Cerebellar cortex (tissue), 1 donor: ENCODE measurements at regions not wholly inside any gene's neighbourhood (a gene's known extent, or its start where the extent isn't known, plus 50 kb on each side); places are given as distances from the start of the nearest gene placed in this dataset.
"Not testable (repeated sequence)": the region's sequence is repeated elsewhere in the genome, so short reads cannot be mapped to it uniquely, and the experiment has no call there.

Experiments
- DNase-seq: peaks from one replicate; pipeline ENCODE4 v3.0.0-alpha.2; 2015; ENCODE audit warnings: low spot score

GRCh38 chr18:15061289-15061896, 313.4 kb downstream of the ANKRD30B start:
- not testable (repeated sequence) for DNase-seq

- DNase-seq: not testable (repeated sequence)
Observed at GRCh38 chr18:15066434-15066833, 318.5 kb downstream of the ANKRD30B start.

DNA sequence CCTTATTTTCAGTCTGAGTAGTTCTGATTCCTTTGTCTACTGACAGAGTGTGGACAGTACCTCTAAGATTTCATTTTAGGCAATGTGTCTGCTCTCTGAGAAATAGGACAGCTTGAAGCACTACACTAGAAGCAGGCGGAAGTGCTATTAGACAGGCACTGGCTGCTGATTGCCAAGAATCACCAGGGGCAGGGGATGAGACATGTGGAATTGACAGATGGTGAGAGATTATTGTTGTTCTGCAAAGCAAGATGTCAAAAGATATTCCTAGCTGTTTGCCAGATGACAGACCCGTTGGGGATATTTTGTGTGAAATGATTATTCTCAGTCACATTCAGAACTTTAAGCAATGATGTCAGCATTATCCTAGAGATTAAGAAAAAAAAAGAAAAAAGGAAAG, 323.3 kb downstream of the ANKRD30B start:
- peak; percentile 74 for DNase-seq
